GM19455 (cell line): ENCODE measurements at regions not wholly inside any gene's neighbourhood (a gene's known extent, or its start where the extent isn't known, plus 50 kb on each side); places are given as distances from the start of the nearest gene placed in this dataset.
"Not testable (repeated sequence)": the region's sequence is repeated elsewhere in the genome, so short reads cannot be mapped to it uniquely, and the experiment has no call there.

Source experiments
- ATAC-seq: cut with Tn5 transposase; IDR thresholded peaks from one replicate; pipeline ENCODE4 v1.9.1; 2021; ENCODE audit not compliant: unreplicated experiment

DNA sequence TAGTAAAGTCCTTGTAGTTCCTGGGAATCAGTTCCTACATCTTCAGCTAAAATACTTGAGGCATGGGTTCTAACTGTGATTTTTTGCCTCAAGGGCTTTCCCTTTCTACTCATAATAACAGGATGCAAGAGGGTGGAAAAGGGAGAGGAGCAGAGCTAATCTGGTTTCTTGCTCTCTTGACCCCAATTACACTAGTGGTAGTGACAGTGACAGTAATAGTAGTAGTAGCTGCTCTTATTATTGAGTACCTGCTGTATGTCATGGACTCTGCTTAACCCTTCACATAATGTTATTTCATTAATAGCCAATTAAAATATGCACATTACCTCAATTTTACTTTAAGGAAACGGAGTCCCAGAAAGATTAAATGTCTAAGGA lies 214.8 kb upstream of the HNRNPA3 start:
- ATAC-seq = peak; percentile 34

DNA sequence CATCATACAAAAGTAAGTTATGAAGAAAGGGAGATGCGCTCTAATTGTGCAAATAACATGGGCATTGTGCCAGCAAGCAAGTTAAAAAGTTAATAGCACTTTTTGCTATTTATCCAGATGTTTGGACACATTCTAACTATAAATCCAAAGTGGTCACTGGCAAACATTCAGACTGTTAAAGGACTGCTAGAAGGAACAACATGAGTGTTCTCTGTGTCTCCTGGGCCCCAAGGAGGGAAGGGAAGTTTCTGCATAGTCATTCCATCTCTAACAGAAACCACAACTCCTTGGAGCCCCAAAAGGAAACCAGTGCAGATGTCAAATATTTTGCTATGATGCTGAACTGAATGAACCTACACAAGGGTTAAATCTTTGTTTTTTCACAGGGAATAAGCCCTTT lies 213.3 kb upstream of the HNRNPA3 start:
- ATAC-seq = no peak

DNA sequence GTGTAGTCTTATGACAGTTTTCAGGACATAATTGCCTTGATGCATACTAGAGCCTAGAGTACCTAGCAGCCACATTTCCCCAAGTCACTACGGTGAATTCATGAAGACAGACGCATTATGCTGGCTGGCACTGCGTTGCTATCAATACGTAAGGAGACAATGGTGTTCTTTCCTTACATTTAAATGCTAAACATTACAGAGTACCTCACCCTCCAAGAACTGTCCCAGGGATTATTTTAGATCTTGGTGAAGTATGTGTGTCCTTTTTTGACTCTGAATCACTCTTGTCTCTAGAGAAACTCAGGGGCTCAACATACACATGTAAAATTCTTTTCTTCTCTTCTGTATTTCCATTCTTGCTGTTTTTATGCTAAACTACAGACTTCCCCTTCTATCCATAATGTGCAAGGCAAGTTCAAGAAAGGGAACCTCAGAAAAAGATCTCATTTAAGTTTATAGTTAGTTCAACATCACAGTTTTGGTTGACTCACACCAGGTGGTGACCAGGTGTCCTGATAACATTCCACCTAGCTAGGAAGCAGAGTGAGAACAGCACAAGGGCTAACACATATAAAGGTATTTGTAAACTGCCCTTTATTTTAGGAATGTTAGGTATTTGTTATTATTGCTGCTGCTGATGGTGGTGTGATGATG lies 212.4 kb upstream of the HNRNPA3 start:
- no peak for ATAC-seq

- no peak for ATAC-seq
These were observed 211.9 kb upstream of the HNRNPA3 start for GRCh38 chr2:177000715-177001072.

DNA sequence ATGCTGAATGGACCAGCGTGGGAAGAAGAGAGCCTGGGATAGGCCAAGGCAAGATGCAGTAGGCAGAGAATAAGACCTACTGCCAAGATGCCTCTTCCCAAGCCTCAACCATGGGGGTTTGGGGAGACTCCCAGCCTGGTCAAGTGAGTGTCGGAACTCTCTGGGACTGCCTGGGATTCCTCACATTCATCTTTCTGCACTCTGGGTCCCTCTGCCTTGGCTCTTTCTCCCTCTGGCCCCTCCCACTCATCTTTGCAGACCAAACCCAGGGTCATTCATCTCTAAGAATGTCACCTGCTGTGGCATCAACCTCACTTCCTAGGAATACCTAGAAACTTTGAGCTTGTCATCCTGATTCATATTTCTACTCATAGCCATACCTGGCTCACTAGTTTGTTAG lies 211.3 kb upstream of the HNRNPA3 start:
- ATAC-seq = no peak

DNA sequence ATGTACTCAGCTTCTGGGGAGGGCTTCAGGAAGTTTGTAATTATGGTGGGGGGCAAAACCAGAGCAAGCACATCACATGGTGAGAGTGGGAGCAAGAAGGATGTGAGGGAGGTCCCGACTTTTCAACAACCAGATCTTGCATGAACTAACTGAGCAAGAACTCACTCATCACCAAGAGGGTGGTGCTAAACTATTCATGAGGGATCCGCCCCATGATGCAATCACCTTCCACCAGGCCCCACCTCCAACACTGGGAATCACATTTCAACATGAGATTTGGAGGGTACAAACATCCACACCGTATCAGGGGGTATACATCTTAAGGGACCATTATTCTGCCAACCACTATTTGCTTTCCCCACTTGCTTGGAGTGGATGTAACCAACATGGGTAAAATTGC lies 209.6 kb upstream of the HNRNPA3 start:
- ATAC-seq = no peak

GRCh38 chr2:177007726-177008125 lies 204.9 kb upstream of the HNRNPA3 start:
- ATAC-seq = not testable (repeated sequence)

DNA sequence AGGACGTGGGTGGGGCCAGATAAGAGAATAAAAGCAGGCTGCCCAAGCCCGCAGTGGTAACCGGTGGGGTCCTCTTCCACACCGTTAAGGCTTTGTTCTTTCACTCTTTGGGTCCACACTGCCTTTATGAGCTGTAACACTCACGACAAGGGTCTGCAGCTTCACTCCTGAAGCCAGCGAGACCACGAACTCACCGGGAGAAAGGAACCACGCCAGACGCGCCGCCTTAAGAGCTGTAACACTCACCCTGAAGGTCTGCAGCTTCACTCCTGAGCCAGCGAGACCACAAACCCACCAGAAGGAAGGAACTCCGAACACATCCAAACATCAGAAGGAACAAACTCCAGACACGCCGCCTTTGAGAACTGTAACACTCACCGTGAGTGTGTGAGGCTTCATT lies 203.9 kb upstream of the HNRNPA3 start:
- ATAC-seq = not testable (repeated sequence)

- ATAC-seq = no peak
These were observed 202.4 kb upstream of the HNRNPA3 start for GRCh38 chr2:177010146-177010545.

DNA sequence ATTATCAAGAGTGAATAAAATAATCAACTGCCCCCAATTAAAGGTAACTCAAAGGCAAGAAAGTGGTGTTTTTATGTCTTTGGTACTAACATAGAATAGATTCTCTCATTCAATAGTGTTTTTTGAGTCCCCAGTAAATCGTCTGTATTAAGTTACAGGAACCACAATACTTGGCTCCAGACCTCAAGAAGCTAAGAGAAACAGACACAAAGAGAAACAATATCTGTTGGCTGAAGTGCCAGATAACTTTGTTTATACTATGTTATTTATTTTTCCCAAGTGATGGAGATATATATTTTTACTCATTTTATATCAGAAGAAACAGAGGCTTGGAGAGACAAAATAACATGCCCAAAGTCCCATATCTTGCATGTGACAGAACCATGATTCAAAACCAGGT lies 201.7 kb upstream of the HNRNPA3 start:
- no peak for ATAC-seq

DNA sequence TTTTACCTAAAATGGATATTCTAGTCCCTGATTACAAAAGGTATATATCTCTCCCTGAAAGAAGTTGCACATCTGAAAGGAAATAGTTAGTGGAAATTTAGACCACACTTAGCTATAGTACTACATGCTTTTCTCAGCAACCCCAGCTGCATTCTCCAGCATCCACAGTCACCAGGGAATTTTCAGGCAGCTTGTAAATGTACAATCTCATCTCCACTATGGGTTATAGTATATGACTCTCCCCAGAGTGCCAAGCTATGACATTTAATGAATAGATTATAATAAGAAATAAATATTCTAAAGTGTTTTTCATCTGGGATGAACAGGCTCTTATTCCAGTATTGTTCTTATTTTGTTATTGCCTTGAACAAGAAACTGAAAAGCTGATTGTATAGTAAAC lies 197.6 kb upstream of the HNRNPA3 start:
- ATAC-seq = no peak

GRCh38 chr2:177015356-177015923 lies 197.2 kb upstream of the HNRNPA3 start:
- ATAC-seq = no peak

- no peak for ATAC-seq
These were observed 192.0 kb upstream of the HNRNPA3 start for GRCh38 chr2:177020524-177021119.

- no peak for ATAC-seq
These were observed 190.8 kb upstream of the HNRNPA3 start for GRCh38 chr2:177021706-177022343.

DNA sequence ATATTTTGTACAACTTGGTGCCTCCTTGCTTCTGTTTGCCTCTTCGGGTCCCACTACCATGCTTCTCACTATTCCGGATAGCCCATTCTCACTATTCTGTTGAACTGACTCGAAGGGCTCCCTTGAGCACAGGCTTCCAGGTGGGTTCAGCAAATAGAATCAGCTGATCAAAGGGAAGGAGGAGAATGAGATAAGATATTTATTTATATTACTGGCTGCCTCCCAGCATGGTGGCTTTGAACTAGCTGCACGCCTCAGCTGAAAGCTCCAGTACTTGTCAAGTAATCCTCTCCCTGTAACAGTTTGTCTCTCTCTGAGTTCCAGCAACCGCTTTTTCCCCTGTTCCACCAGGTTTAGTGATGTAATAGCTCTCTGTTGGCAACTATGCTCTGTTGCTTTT lies 187.8 kb upstream of the HNRNPA3 start:
- ATAC-seq = no peak

- ATAC-seq = no peak
These were observed 186.3 kb upstream of the HNRNPA3 start for GRCh38 chr2:177026253-177026652.

GRCh38 chr2:177026956-177027355 lies 185.6 kb upstream of the HNRNPA3 start:
- no peak for ATAC-seq

DNA sequence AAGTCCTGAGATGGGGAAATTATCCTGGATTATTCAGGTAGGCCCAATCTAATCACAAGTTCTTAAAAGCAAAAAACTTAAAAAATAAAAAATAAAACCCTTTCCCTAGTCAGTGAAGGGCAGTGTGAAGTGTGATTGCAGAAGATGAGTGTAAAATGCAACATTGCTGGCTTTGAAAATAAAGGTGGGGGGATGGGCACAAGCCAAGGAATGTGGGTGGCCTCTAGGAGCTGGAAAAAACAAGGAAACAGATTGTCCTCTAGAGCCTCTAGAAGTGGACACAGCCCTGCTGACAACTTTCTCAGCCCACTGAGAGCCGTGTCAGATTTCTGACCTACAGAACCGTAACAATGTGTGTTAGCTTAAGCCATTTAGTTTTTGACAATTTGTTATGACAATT lies 184.3 kb upstream of the HNRNPA3 start:
- ATAC-seq = no peak

- ATAC-seq = no peak
These were observed 183.5 kb upstream of the HNRNPA3 start for GRCh38 chr2:177029075-177029474.

DNA sequence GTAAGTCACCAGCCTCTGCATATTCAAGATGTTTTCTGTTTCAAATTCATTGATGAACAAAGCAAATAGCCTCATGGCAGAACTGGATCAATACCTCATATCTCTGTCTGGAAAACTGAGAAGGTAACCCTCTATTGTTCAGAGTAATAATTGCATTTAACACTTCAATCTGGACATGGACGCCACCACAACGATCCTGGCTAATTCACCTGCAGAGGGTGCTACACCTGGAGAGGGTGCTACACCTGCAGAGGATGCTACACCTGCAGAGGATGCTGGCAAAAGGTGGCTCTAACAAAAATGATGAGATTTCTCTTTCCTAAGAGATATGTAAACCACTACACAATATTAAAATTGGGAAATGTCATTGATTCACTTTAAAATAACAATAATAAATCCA lies 183.1 kb upstream of the HNRNPA3 start:
- ATAC-seq = no peak

DNA sequence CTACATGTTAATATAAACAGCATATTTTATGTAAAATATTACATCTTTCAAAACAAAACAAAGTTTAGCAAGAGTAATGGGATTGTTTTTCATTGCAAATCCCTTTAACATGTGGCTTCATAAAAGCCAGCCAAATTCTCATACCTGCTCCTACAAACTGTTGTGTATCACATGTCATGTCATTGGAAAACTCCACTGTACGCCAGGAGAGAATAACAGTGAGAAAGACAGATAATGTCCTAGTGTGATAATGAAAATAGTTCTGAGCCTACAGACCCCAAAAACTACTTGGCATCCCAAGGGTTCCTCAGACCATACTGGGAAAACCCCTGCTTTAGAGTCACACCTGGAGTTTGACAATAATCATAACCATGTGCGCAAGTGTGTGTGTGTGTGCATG lies 182.7 kb upstream of the HNRNPA3 start:
- ATAC-seq = no peak

DNA sequence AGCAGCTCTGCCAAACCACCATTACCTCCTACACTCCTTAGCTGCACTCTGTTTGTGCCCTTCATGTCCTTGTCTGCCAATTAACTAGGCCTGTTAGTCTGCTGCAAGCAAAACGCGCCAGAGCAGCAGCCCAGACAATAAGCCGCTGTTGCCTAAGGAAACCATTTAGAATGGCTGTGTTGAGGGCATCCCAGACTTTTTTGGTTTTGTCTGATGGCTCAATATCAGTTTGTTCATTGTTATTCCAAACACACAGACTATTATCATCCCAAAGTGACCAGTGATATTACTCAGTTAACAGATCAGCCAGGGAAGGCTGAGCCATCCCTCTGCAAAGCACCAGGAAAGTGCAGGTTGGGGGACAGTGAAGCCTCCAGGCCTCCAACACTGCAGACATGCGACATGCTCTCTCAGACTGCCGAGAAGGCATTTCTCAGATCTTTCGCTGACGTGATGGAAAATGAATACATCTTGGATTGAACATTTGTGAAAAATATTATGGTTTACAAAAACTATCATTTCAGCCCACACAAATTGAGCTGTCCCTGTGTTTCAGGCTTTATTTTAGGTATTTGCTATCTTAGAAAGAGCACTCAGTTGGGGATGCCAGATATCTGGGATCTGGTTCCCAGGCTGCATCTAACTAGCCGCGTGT lies 182.0 kb upstream of the HNRNPA3 start:
- ATAC-seq = no peak
